ENCODE measurements at regions not wholly inside any gene's neighbourhood (a gene's known extent, or its start where the extent isn't known, plus 50 kb on each side); places are given as distances from the start of the nearest gene placed in this dataset.
"Not testable (repeated sequence)": the region's sequence is repeated elsewhere in the genome, so short reads cannot be mapped to it uniquely, and the experiment has no call there.

GRCh38 chr17:26731005-26731921 lies 562.7 kb upstream of the WSB1 start:
- no peak overlapping the region for H3K27ac ChIP-seq
- DNase-seq (ENCODE audit: low read depth, low spot score), result no peak

GRCh38 chr17:26731926-26732325 lies 562.0 kb upstream of the WSB1 start:
- DNase-seq (ENCODE audit: low read depth, low spot score); H3K27ac ChIP-seq: not testable (repeated sequence)

- not testable (repeated sequence) for H3K27ac ChIP-seq; DNase-seq (ENCODE audit: low read depth, low spot score)
Measured at GRCh38 chr17:26734775-26735174, 559.1 kb upstream of the WSB1 start.

- not testable (repeated sequence) for H3K27ac ChIP-seq; DNase-seq (ENCODE audit: low read depth, low spot score)
Measured at GRCh38 chr17:26735977-26736376, 557.9 kb upstream of the WSB1 start.

- DNase-seq (ENCODE audit: low read depth, low spot score), result no peak
Measured at GRCh38 chr17:26765860-26766709, 527.8 kb upstream of the WSB1 start.

GRCh38 chr17:26766743-26767142 lies 527.2 kb upstream of the WSB1 start:
- no peak overlapping the region for H3K27ac ChIP-seq

More at GRCh38 chr17:26765860-26766709, 527.8 kb upstream of the WSB1 start:
- no peak overlapping the region for H3K27ac ChIP-seq

GRCh38 chr17:26773189-26774188 lies 520.4 kb upstream of the WSB1 start:
- H3K27ac ChIP-seq, result no peak overlapping the region
- no peak for DNase-seq (ENCODE audit: low read depth, low spot score)

More at GRCh38 chr17:26766743-26767142, 527.2 kb upstream of the WSB1 start:
- DNase-seq (ENCODE audit: low read depth, low spot score), result no peak

- H3K27ac ChIP-seq, result no peak overlapping the region
Measured at GRCh38 chr17:26774291-26775218, 519.4 kb upstream of the WSB1 start.

GRCh38 chr17:26775219-26775822 lies 518.6 kb upstream of the WSB1 start:
- DNase-seq (ENCODE audit: low read depth, low spot score), result no peak
- no peak overlapping the region for H3K27ac ChIP-seq

More at GRCh38 chr17:26774291-26775218, 519.4 kb upstream of the WSB1 start:
- no peak for DNase-seq (ENCODE audit: low read depth, low spot score)

- DNase-seq (ENCODE audit: low read depth, low spot score), result not testable (repeated sequence)
Measured at GRCh38 chr17:26780187-26780814, 513.6 kb upstream of the WSB1 start.

GRCh38 chr17:26782153-26782552 lies 511.8 kb upstream of the WSB1 start:
- no peak for DNase-seq (ENCODE audit: low read depth, low spot score)
- no peak overlapping the region for H3K27ac ChIP-seq

More at GRCh38 chr17:26780187-26780814, 513.6 kb upstream of the WSB1 start:
- not testable (repeated sequence) for H3K27ac ChIP-seq

GRCh38 chr17:26792486-26792885 lies 501.4 kb upstream of the WSB1 start:
- no peak overlapping the region for H3K27ac ChIP-seq
- peak; percentile 22 for DNase-seq (ENCODE audit: low read depth, low spot score)

- no peak for DNase-seq (ENCODE audit: low read depth, low spot score)
- no peak overlapping the region for H3K27ac ChIP-seq
Measured at GRCh38 chr17:26807024-26807423, 486.9 kb upstream of the WSB1 start.

- DNase-seq (ENCODE audit: low read depth, low spot score), result peak; percentile 18
- no peak overlapping the region for H3K27ac ChIP-seq
Measured at GRCh38 chr17:26809033-26809432, 484.9 kb upstream of the WSB1 start.

GRCh38 chr17:26818736-26819135 lies 475.2 kb upstream of the WSB1 start:
- no peak overlapping the region for H3K27ac ChIP-seq
- peak; percentile 24 for DNase-seq (ENCODE audit: low read depth, low spot score)
